ENCODE measurements at regions not wholly inside any gene's neighbourhood (a gene's known extent, or its start where the extent isn't known, plus 50 kb on each side); places are given as distances from the start of the nearest gene placed in this dataset.

- no peaks in the 10 kb centered on the region for H3K36me3 Mint-ChIP-seq
- no peak overlapping the region for H3K27ac ChIP-seq (ENCODE audit: low read length)
- DNase-seq (no peak), ATAC-seq (replicated peaks in 1 of 4) (no peak)
- H3K4me3 Mint-ChIP-seq, result no peak overlapping the region
- H3K9me3 ChIP-seq, result no peaks in the 10 kb centered on the region
- peaks cover 2 to 4% (median 4%) of the 10 kb centered on the region in 3 donors for H3K9me3 Mint-ChIP-seq
- CTCF ChIA-PET, result interaction anchor here in 1 of 2 donors (0.6 kb wide), 1 partner anchor 1021 kb away, joined by 3 read pairs; no protein-coding TSS in a partner anchor
- POLR2A ChIA-PET, result no interaction called here
- H3K27me3 ChIP-seq (replicated peaks in 1 of 2; ENCODE audit: control insufficient read depth in 2 of 2, extremely low read depth in 1 of 2, insufficient read depth in 2 of 2, low read length in 1 of 2), result no peaks in the 10 kb centered on the region
- H3K36me3 ChIP-seq (ENCODE audit: control insufficient read depth in 2 of 2, extremely low read depth in 1 of 2, insufficient read depth in 1 of 2, low read length in 1 of 2), result no peaks in the 10 kb centered on the region
- H3K4me1 Mint-ChIP-seq, result peaks cover 24 to 43% (median 31%) of the 10 kb centered on the region in 3 donors
- H3K27me3 Mint-ChIP-seq, result peaks cover 0 to 10% of the 10 kb centered on the region in 2 donors
- H3K27ac Mint-ChIP-seq, result no peak overlapping the region
- WGBS (ENCODE audit: insufficient coverage), result 100% methylated on average over 2 of the region's 5 CpGs
- H3K4me1 ChIP-seq (ENCODE audit: control insufficient read depth in 1 of 2, extremely low read depth in 1 of 2, insufficient read depth in 2 of 2, low read length in 2 of 2), result peaks cover 0 to 5% of the 10 kb centered on the region in 2 experiments
- H3K4me3 ChIP-seq (ENCODE audit: control insufficient read depth in 1 of 2, extremely low read depth in 1 of 2, low read length in 1 of 2), result no peak overlapping the region
Measured at GRCh38 chrX:9163214-9163709, 129.3 kb upstream of the FAM9B start.

DNA sequence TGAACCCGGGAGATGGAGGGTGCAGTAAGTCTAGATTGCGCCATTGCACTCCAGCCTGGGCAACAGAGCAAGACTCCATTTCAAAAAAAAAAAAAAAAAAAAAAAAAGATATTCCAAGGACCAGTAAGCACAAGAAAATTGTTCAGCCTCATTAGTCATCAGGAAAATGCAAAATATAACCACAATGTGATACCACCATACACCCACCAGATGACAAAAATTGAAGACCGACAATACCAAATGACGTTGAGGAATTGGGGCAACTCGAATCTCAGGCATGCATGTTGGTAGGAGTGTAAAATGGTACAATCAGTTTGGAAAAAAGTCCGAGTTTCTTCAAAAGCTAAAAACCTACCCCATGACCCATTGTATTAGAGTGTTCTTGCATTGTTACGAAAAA lies 130.2 kb upstream of the FAM9B start:
- Histone ChIP-seq H3K36me3 (ENCODE audit: control insufficient read depth in 2 of 2, extremely low read depth in 1 of 2, insufficient read depth in 1 of 2, low read length in 1 of 2) (no peaks in the 10 kb centered on the region), H3K4me1 (ENCODE audit: control insufficient read depth in 1 of 2, extremely low read depth in 1 of 2, insufficient read depth in 2 of 2, low read length in 2 of 2) (peaks cover 0 to 5% of the 10 kb centered on the region in 2 experiments), H3K9me3 (no peaks in the 10 kb centered on the region), H3K4me3 (ENCODE audit: control insufficient read depth in 1 of 2, extremely low read depth in 1 of 2, low read length in 1 of 2) (no peak overlapping the region), H3K27me3 (replicated peaks in 1 of 2; ENCODE audit: control insufficient read depth in 2 of 2, extremely low read depth in 1 of 2, insufficient read depth in 2 of 2, low read length in 1 of 2) (no peaks in the 10 kb centered on the region), H3K27ac (ENCODE audit: low read length) (no peak overlapping the region)
- H3K9me3 Mint-ChIP-seq, result peaks cover 2 to 4% (median 4%) of the 10 kb centered on the region in 3 donors
- ChIA-PET CTCF (interaction anchor here in 1 of 2 donors (0.6 to 0.8 kb wide), 2 partner anchors 18 to 1020 kb away, joined by 3 to 7 read pairs; no protein-coding TSS in a partner anchor), POLR2A (no interaction called here)
- no CpG with 5 or more reads among the region's 7 CpGs for WGBS (ENCODE audit: insufficient coverage)
- no peak overlapping the region for H3K27ac Mint-ChIP-seq
- no peak overlapping the region for H3K4me3 Mint-ChIP-seq
- H3K4me1 Mint-ChIP-seq, result peaks cover 24 to 43% (median 31%) of the 10 kb centered on the region in 3 donors
- no peak for DNase-seq
- no peak for ATAC-seq (replicated peaks in 1 of 4)
- H3K27me3 Mint-ChIP-seq, result peaks cover 0 to 8% of the 10 kb centered on the region in 2 donors
- H3K36me3 Mint-ChIP-seq, result no peaks in the 10 kb centered on the region

DNA sequence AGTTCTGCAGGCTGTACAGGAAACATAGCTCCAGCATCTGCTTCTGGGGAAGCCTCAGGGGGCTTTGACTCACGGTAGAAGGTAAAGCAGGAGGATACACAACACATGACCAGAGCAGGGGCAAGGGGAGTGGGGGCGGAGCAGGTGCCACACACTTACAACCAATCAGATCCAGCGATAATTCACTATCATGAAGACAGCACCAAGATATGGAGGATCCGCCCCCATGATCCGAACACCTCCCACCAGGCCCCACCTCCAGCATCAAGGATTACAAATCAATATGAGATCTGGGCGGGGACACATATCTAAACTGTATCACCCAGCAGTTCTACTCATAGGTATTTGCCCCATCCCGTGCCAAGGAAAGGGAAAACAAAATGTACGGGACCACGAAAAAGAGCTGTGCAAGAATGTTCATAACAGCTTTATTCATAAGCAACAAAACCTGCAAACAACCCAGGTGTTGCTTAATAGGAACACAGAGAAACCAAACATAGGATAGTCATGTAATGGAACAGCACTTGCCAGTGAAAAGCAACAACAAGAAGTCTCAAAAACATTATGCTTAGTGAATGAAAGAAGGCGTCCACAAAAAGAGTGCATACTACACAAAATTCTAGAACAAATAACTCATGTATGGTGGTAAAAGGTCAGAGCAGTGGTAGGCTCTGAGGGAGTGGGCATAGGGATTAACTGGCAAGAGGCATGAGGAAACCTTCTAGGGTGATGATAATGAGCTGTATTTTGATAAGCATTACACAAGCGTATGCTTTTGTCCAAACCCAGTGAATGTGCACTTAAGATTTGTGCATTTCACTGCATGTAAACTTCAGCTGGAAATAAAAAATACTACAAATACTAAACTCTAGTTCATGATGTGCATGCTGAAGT lies 130.9 kb upstream of the FAM9B start:
- WGBS (ENCODE audit: insufficient coverage), result no CpG with 5 or more reads among the region's 11 CpGs
- POLR2A ChIA-PET, result no interaction called here

GRCh38 chrX:9166584-9166944 lies 132.6 kb upstream of the FAM9B start:
- ChIA-PET CTCF (interaction anchor here in 1 of 2 donors (0.6 kb wide), 1 partner anchor 133 kb away, joined by 3 read pairs; no protein-coding TSS in a partner anchor), POLR2A (interaction anchor here (0.5 to 0.7 kb wide), 4 partner anchors 30 to 1075 kb away, joined by 3 to 5 read pairs (median 3); no protein-coding TSS in a partner anchor)
- Mint-ChIP-seq H3K27ac (no peak overlapping the region), H3K9me3 (peaks cover 0 to 4% (median 2%) of the 10 kb centered on the region in 3 donors), H3K4me1 (peaks cover 24 to 34% (median 30%) of the 10 kb centered on the region in 3 donors), H3K4me3 (no peak overlapping the region), H3K27me3 (no peaks in the 10 kb centered on the region), H3K36me3 (no peaks in the 10 kb centered on the region)
- Histone ChIP-seq H3K9me3 (no peaks in the 10 kb centered on the region), H3K36me3 (ENCODE audit: control insufficient read depth in 2 of 2, extremely low read depth in 1 of 2, insufficient read depth in 1 of 2, low read length in 1 of 2) (no peaks in the 10 kb centered on the region), H3K4me3 (ENCODE audit: control insufficient read depth in 1 of 2, extremely low read depth in 1 of 2, low read length in 1 of 2) (no peak overlapping the region), H3K4me1 (ENCODE audit: control insufficient read depth in 1 of 2, extremely low read depth in 1 of 2, insufficient read depth in 2 of 2, low read length in 2 of 2) (peaks cover 0 to 5% of the 10 kb centered on the region in 2 experiments), H3K27ac (ENCODE audit: low read length) (no peak overlapping the region), H3K27me3 (replicated peaks in 1 of 2; ENCODE audit: control insufficient read depth in 2 of 2, extremely low read depth in 1 of 2, insufficient read depth in 2 of 2, low read length in 1 of 2) (no peaks in the 10 kb centered on the region)
- no peak for ATAC-seq (replicated peaks in 1 of 4)
- DNase-seq, result no peak
- no CpG with 5 or more reads among the region's 1 CpG for WGBS (ENCODE audit: insufficient coverage)

More for the DNA sequence above, 130.9 kb upstream of the FAM9B start:
- Histone ChIP-seq H3K36me3 (ENCODE audit: control insufficient read depth in 2 of 2, extremely low read depth in 1 of 2, insufficient read depth in 1 of 2, low read length in 1 of 2) (no peaks in the 10 kb centered on the region), H3K4me1 (ENCODE audit: control insufficient read depth in 1 of 2, extremely low read depth in 1 of 2, insufficient read depth in 2 of 2, low read length in 2 of 2) (peaks cover 0 to 5% of the 10 kb centered on the region in 2 experiments), H3K4me3 (ENCODE audit: control insufficient read depth in 1 of 2, extremely low read depth in 1 of 2, low read length in 1 of 2) (no peak overlapping the region), H3K27me3 (replicated peaks in 1 of 2; ENCODE audit: control insufficient read depth in 2 of 2, extremely low read depth in 1 of 2, insufficient read depth in 2 of 2, low read length in 1 of 2) (no peaks in the 10 kb centered on the region), H3K27ac (ENCODE audit: low read length) (no peak overlapping the region), H3K9me3 (no peaks in the 10 kb centered on the region)
- Mint-ChIP-seq H3K27ac (peak overlapping the region; percentile 59 to 69), H3K9me3 (peaks cover 2 to 4% (median 4%) of the 10 kb centered on the region in 3 donors), H3K4me3 (no peak overlapping the region), H3K36me3 (no peaks in the 10 kb centered on the region), H3K4me1 (peaks cover 24 to 43% (median 31%) of the 10 kb centered on the region in 3 donors), H3K27me3 (peaks cover 0 to 6% of the 10 kb centered on the region in 2 donors)
- CTCF ChIA-PET, result interaction anchor here (0.7 to 0.8 kb wide), 2 partner anchors 17 to 148 kb away, joined by 3 to 7 read pairs; no protein-coding TSS in a partner anchor
- DNase-seq (peak in 1 of 35 experiments; percentile 23), ATAC-seq (replicated peaks in 1 of 4) (no peak)

- ATAC-seq (replicated peaks in 1 of 4), result no peak
- no peaks in the 10 kb centered on the region for H3K4me1 Mint-ChIP-seq
- peaks cover 0 to 8% (median 0%) of the 10 kb centered on the region in 3 donors for H3K9me3 Mint-ChIP-seq
Measured at GRCh38 chrX:9171841-9172463, 138.0 kb upstream of the FAM9B start.

DNA sequence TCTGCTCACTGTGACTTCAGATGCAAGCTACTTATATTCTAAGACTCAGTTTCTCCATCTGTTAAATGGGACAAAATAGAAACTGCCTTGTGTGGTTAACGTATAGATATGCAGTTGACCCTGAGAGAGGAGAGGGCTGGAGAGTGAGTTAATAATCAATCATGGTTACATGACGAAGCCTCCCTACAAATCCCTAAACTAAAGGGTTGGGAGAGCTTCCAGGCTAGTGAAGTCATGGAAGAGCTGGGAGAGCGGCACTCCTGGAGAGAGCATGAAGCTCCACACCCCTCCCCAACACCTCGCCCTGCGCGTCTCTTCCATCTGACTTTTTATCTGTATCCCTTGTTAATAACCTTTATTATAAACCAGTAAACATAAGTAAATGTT lies 138.5 kb upstream of the FAM9B start:
- CTCF ChIA-PET, result no interaction called here
- H3K27me3 Mint-ChIP-seq, result no peaks in the 10 kb centered on the region
- POLR2A ChIA-PET, result no interaction called here

More at GRCh38 chrX:9171841-9172463, 138.0 kb upstream of the FAM9B start:
- Mint-ChIP-seq H3K27ac (no peak overlapping the region), H3K27me3 (no peaks in the 10 kb centered on the region), H3K4me3 (no peak overlapping the region), H3K36me3 (no peaks in the 10 kb centered on the region)
- ChIA-PET POLR2A (interaction anchor here in 1 of 2 donors (0.6 kb wide), 1 partner anchor 11 kb away, joined by 3 read pairs; no protein-coding TSS in a partner anchor), CTCF (no interaction called here)
- Histone ChIP-seq H3K9me3 (no peaks in the 10 kb centered on the region), H3K27ac (ENCODE audit: low read length) (no peak overlapping the region), H3K4me3 (ENCODE audit: control insufficient read depth in 1 of 2, extremely low read depth in 1 of 2, low read length in 1 of 2) (no peak overlapping the region), H3K27me3 (replicated peaks in 1 of 2; ENCODE audit: control insufficient read depth in 2 of 2, extremely low read depth in 1 of 2, insufficient read depth in 2 of 2, low read length in 1 of 2) (no peaks in the 10 kb centered on the region), H3K4me1 (ENCODE audit: control insufficient read depth in 1 of 2, extremely low read depth in 1 of 2, insufficient read depth in 2 of 2, low read length in 2 of 2) (no peaks in the 10 kb centered on the region), H3K36me3 (ENCODE audit: control insufficient read depth in 2 of 2, extremely low read depth in 1 of 2, insufficient read depth in 1 of 2, low read length in 1 of 2) (no peaks in the 10 kb centered on the region)
- no peak for DNase-seq
- no CpG with 5 or more reads among the region's 7 CpGs for WGBS (ENCODE audit: insufficient coverage)

More for the DNA sequence above, 138.5 kb upstream of the FAM9B start:
- Histone ChIP-seq H3K27me3 (replicated peaks in 1 of 2; ENCODE audit: control insufficient read depth in 2 of 2, extremely low read depth in 1 of 2, insufficient read depth in 2 of 2, low read length in 1 of 2) (no peaks in the 10 kb centered on the region), H3K4me1 (ENCODE audit: control insufficient read depth in 1 of 2, extremely low read depth in 1 of 2, insufficient read depth in 2 of 2, low read length in 2 of 2) (no peaks in the 10 kb centered on the region), H3K4me3 (ENCODE audit: control insufficient read depth in 1 of 2, extremely low read depth in 1 of 2, low read length in 1 of 2) (no peak overlapping the region), H3K36me3 (ENCODE audit: control insufficient read depth in 2 of 2, extremely low read depth in 1 of 2, insufficient read depth in 1 of 2, low read length in 1 of 2) (no peaks in the 10 kb centered on the region), H3K9me3 (no peaks in the 10 kb centered on the region), H3K27ac (ENCODE audit: low read length) (no peak overlapping the region)
- Mint-ChIP-seq H3K4me1 (no peaks in the 10 kb centered on the region), H3K36me3 (no peaks in the 10 kb centered on the region), H3K9me3 (peaks cover 0 to 8% (median 0%) of the 10 kb centered on the region in 3 donors), H3K27ac (no peak overlapping the region), H3K4me3 (no peak overlapping the region)
- no peak for DNase-seq
- ATAC-seq (replicated peaks in 1 of 4), result no peak
- no CpG with 5 or more reads among the region's 6 CpGs for whole genome bisulfite sequencing (ENCODE audit: insufficient coverage)
